ENCODE measurements at regions not wholly inside any gene's neighbourhood (a gene's known extent, or its start where the extent isn't known, plus 50 kb on each side); places are given as distances from the start of the nearest gene placed in this dataset.

GRCh38 chr3:69648126-69648525, 91.1 kb upstream of the MITF start:
- TF ChIP-seq CTCF (IDR thresholded peaks at IDR 0.05; ENCODE audit: low read depth, low read length, poor library complexity, severe bottlenecking) (no peak), EZH2phosphoT487 (IDR thresholded peaks at IDR 0.05; ENCODE audit: borderline replicate concordance, low read length) (no peak)

Measured in DOHH2 (cell line).